Posterior cingulate gyrus (tissue), 11 donors: ENCODE measurements at regions not wholly inside any gene's neighbourhood (a gene's known extent, or its start where the extent isn't known, plus 50 kb on each side); places are given as distances from the start of the nearest gene placed in this dataset.
"Not testable (repeated sequence)": the region's sequence is repeated elsewhere in the genome, so short reads cannot be mapped to it uniquely, and the experiment has no call there.

Source experiments
- DNase-seq, 10 donors: peaks; one replicate each; pipeline versions ENCODE4 v3.0.0 to v3.0.0-alpha.2; 2020 to 2021; ENCODE audit warnings: mixed read lengths in 3 of 10
- intact Hi-C: fragments of 100-400 bp; cut with DNase I; formaldehyde crosslinking; loops from one replicate; pipeline ENCODE4 v1.15.1; 2023

- intact Hi-C loops, result no loop called here
- DNase-seq, result no peak
These were observed 172.2 kb upstream of the FERD3L start for GRCh38 chr7:19317461-19317860.

- intact Hi-C loops, result no loop called here
- DNase-seq, result no peak
These were observed 167.2 kb upstream of the FERD3L start for GRCh38 chr7:19312416-19312815.

- intact Hi-C loops, result no loop called here
These were observed 162.3 kb upstream of the FERD3L start for GRCh38 chr7:19307554-19307953.

GRCh38 chr7:19305698-19306097 lies 160.5 kb upstream of the FERD3L start:
- DNase-seq, result no peak
- intact Hi-C loops, result no loop called here

More at GRCh38 chr7:19307554-19307953, 162.3 kb upstream of the FERD3L start:
- DNase-seq, result no peak

GRCh38 chr7:19304086-19304485 lies 158.9 kb upstream of the FERD3L start:
- DNase-seq, result no peak
- intact Hi-C loops, result no loop called here

GRCh38 chr7:19302731-19303130 lies 157.5 kb upstream of the FERD3L start:
- no peak for DNase-seq
- intact Hi-C loops, result no loop called here

GRCh38 chr7:19296617-19297016 lies 151.4 kb upstream of the FERD3L start:
- intact Hi-C loops, result no loop called here
- peak in 2 of 10 donors; percentile 36 to 43 for DNase-seq

DNA sequence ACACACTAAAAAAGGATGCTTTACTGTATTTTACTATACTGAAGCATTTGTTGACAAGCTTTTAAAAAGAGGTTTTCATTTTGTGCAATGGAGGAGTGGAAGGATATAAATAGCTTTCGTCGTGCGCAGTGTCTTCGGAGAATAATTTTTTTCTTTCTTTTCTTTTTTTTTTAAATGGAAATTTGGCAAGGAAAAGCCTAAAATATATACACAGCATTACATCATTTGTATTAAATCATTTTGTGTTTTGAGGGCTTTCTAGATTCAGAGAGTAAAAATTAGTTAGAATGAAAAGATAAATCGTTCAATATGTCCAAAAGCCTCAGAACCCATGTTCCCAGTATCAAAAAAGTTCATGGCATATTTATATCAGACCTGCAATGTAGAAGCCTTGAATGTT lies 150.2 kb upstream of the FERD3L start:
- DNase-seq, result no peak
- intact Hi-C loops, result no loop called here

DNA sequence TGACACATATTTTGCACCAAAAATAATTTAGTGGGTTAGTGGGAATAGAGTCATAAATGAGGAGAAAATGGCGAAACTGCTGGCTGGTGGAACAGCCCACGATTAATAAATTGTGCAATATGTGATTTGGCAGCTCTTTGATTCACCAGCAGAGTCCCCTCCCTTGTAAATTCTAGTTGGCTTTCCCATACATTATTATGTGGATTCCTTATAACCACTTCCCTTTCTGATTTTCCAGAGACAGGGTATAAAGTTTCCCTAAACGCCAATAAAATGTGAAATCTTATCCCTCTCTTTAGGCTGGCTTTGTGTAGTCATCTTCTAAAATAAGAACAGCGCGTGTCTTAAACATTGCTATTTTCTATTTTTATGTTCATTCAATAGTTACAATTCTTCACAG lies 149.4 kb upstream of the FERD3L start:
- intact Hi-C loops, result no loop called here
- DNase-seq, result no peak

GRCh38 chr7:19293431-19293830 lies 148.2 kb upstream of the FERD3L start:
- no peak for DNase-seq
- intact Hi-C loops, result no loop called here

DNA sequence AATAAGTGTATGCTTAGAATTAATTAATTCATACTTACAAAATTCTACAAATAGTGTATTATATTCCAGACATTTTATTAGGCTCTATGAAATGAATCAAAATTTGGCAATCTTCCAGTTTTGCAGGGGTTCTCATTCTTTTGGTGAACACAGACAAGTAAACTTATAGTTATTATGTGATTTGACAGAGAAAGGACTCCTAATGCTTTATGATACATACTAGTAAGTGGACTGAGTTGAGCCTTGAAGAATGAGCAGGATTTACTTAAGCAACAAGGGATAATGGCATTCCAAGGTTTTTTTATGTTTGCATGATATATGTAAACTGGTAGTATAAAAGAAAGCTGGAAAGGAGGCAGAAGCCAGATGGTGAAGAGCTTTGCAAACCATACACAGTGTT lies 145.7 kb upstream of the FERD3L start:
- intact Hi-C loops, result no loop called here
- no peak for DNase-seq

DNA sequence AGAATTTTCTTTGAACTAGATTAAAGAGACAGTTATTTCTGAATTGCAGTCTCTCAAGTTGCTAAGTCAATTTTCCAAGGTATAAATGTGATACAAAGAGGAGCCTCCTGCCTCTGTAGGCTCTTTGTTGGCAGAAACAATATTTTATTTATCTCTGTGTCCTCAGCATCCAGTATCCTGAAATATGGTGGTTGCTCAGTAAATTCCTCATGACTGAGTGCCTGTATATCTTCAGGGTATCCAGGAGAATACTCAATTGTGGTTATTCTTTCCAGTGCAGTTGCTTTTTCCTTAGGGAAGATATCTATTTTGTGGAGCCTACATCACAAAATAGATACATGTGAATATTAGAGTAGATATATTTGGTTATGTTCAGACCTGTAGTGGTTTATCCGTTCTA lies 144.8 kb upstream of the FERD3L start:
- intact Hi-C loops, result no loop called here
- no peak for DNase-seq

DNA sequence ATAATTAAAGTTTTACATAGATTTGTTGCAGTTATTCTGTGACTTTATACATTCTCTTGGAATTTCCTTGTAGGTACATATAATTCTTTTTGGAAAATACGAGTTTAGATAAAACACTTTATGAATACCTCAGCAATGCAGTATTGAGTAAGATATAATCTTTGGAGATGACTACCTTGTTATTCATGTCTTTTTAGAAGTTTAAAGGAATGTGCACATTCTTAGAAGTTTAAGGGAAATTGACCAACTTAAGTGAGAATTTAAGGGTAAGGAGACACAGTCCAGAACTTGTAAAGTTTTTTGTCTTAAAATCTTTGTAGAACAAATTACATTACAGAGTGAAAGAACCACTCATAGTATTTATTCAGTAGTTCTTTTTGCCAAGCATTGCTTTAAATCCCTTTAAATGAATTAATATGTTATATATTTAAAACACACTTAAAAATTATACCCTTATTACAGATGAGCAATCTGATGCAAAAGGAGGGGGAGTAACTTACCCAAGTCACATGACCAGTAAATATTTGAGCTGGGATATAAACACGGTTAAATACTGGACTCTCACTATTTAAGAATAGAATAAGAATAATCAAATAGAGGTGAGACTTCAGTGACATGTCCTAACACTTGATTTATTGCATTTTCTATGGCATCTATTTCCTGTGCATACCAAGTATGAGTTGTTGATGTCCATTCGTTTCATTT lies 139.5 kb upstream of the FERD3L start:
- intact Hi-C loops, result no loop called here
- no peak for DNase-seq

DNA sequence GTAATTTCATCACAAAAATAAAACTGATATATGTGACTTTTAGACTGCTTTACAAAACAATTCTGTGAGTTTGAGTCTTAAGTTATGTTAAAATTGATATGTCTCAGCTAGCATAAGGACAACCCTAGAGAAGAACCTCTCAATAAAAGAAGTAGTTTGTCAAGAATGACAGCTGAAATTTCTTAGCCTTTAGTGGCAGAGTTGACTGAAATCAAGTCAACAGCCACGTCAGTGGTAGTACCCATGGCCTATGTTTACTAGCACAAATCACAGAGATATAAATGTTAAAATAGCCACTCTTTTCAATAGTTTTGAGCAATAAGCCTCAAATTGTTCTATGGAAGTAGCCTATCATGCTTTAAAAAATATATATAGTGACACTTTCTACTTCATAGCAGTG lies 138.9 kb upstream of the FERD3L start:
- no peak for DNase-seq
- intact Hi-C loops, result no loop called here

GRCh38 chr7:19275000-19275399 lies 129.8 kb upstream of the FERD3L start:
- intact Hi-C loops, result no loop called here
- DNase-seq, result no peak

- DNase-seq, result peak in 1 of 10 donors; percentile 46
- intact Hi-C loops, result not testable (repeated sequence)
These were observed 127.1 kb upstream of the FERD3L start for GRCh38 chr7:19272329-19272728.

GRCh38 chr7:19269301-19269700 lies 124.1 kb upstream of the FERD3L start:
- no peak for DNase-seq
- intact Hi-C loops, result no loop called here

DNA sequence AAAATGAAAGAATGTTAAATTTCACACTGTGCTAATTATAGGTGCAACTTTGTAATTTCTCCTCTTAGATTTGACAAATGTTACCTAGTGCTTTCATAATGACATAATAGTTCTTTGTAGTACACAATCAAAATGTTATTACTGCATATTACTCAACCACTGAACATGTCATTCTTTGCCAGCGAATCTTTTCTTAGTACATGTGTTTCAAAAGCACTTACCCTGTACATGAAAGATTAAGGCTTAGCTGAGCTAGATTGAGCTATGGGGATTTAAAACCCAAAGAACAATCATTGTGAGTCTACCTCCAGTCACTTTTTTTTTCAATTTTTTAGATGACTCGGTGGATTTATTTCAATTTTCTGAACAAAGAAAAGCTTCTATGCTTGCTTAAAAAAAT lies 123.5 kb upstream of the FERD3L start:
- DNase-seq, result no peak
- intact Hi-C loops, result no loop called here

DNA sequence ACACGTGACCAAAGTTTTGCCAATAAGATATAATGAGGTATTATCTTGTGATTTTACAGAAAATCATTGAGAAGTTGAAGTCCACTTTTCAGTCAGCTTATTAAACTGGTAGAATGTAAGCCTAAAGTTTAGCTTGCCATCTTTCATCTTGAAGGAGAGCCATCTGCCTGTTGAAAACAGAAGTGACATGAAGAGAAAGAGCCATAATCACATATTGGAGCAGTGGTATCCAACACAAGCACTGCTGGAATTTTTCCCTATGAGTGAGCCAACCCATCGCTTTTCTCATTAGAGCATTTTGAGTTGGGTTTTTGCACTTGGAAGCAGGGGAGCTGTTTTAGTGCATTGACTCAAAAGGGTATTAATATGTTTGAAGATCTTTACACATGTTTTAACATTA lies 117.6 kb upstream of the FERD3L start:
- intact Hi-C loops, result no loop called here
- no peak for DNase-seq

DNA sequence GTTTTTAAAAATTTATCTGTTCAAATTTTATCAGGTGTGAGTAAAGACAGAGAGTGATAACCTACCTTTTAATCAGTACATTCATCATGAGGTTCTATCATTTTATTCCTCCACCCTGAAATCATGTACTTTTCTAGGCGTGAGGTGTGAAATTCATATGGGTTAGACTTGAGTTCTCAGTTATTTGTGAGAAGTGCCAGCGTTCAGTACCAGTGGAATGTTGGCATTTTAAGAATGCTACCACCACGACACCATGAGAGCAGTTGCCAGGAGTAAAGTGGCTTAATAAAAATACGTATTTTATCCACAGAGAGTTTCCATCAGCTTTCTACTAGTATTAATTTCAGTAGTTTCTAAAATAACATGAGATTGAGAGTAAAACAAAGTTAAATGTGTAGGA lies 104.1 kb upstream of the FERD3L start:
- no peak for DNase-seq
- intact Hi-C loops, result no loop called here

DNA sequence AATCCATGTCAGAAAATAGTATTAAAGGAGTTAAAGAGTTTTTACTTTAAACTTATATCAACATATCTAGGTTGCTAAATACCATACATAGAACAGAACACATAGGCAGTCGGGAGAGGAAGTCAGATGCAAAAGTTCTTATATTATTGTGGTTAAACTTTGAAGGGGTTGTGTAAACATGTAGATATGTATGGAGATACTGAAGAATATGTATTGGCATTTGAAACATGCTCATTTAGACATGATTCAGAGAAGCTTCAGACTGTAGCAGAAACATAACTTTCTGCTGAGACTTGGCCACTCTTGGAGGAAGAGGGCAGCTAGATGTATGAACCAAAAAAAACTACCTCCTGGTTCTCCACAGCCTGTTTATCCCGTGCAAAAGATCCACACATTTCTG lies 103.5 kb upstream of the FERD3L start:
- intact Hi-C loops, result no loop called here

DNA sequence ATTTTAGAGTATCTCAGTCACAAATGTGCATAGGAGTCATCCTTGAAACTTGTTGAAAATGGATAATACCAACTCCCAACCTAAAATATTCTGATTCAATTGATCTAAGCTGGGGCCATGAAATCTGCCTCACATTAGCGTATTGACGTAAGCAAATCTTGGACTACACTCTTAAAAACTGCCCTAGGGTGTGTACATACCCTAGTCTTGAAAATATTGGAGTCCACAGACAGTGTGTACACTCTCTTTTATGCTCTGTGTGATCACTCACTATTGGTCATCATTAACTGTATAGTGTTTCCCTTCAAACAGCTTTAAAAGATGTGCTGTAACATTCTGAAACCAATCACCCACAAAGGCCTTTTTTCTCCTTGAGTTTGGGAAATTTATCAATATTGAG lies 102.9 kb upstream of the FERD3L start:
- intact Hi-C loops, result no loop called here
- no peak for DNase-seq

More for the DNA sequence above, 103.5 kb upstream of the FERD3L start:
- DNase-seq, result no peak

- DNase-seq, result no peak
- intact Hi-C loops, result no loop called here
These were observed 101.8 kb upstream of the FERD3L start for GRCh38 chr7:19247017-19247416.
